CD4-positive, alpha-beta T cell (primary cell): ENCODE measurements at regions not wholly inside any gene's neighbourhood (a gene's known extent, or its start where the extent isn't known, plus 50 kb on each side); places are given as distances from the start of the nearest gene placed in this dataset.

Experiments
- ATAC-seq: fragments of 200-7000 bp; cut with Tn5 transposase; one replicate; pipeline ENCODE4 v1.10.0; 2022; ENCODE audit warnings: mild to moderate bottlenecking; ENCODE audit not compliant: poor library complexity
- CTCF ChIA-PET: fragments of 350-600 bp; sonication (Branson Sonifier 250); formaldehyde crosslinking; loops from one replicate; lab custom pipeline; 2021; ENCODE audit warnings: antibody characterized with exemption, inconsistent platforms; lab: Charles Lee
- POLR2A ChIA-PET: fragments of 350-600 bp; sonication (Branson Sonifier 250); formaldehyde crosslinking; loops from one replicate; lab custom pipeline; 2021; ENCODE audit warnings: antibody characterized with exemption, inconsistent platforms; lab: Charles Lee
- DNase-seq, 14 experiments: peaks; one replicate each; pipeline ENCODE4 v3.0.0-alpha.2; 2013 to 2020; ENCODE audit warnings: mixed read lengths in 2 of 14
- H3K27ac ChIP-seq, 2 donors: one replicate each; pipeline versions ENCODE4 v1.5.1 to v1.7.0; 2013; ENCODE audit warnings: low read length in 2 of 2, low read depth in 1 of 2, mild to moderate bottlenecking in 1 of 2
- H3K27me3 ChIP-seq, 2 experiments: 1 replicate in 1 of 2; 2 replicates in 1 of 2; pipeline versions ENCODE4 v1.6.1 to v1.7.0; 2013; ENCODE audit warnings: low read length in 2 of 2, control low read depth in 1 of 2, mild to moderate bottlenecking in 1 of 2, moderate library complexity in 1 of 2; ENCODE audit not compliant: insufficient read depth in 2 of 2, control insufficient read depth in 1 of 2
- H3K36me3 ChIP-seq: one replicate; pipeline ENCODE4 v1.6.1; 2013; ENCODE audit warnings: low read length, control low read depth; ENCODE audit not compliant: insufficient read depth
- H3K4me1 ChIP-seq: one replicate; pipeline ENCODE4 v1.6.1; 2013; ENCODE audit warnings: low read length, control low read depth; ENCODE audit not compliant: insufficient read depth
- H3K4me3 ChIP-seq: one replicate; pipeline ENCODE4 v1.5.1; 2013; ENCODE audit warnings: mild to moderate bottlenecking, low read length, moderate library complexity
- H3K9me3 ChIP-seq, 2 experiments: 1 replicate in 1 of 2; 2 replicates in 1 of 2; pipeline versions ENCODE4 v1.6.1 to v1.7.0; 2013; ENCODE audit warnings: low read length in 2 of 2, mild to moderate bottlenecking in 2 of 2, control low read depth in 1 of 2, moderate library complexity in 1 of 2; ENCODE audit not compliant: control insufficient read depth in 1 of 2, insufficient read depth in 1 of 2
- H3K27ac Mint-ChIP-seq: one replicate; pipeline ENCODE4 v1.8.0; 2020; ENCODE audit warnings: mixed read lengths
- H3K27me3 Mint-ChIP-seq: one replicate; pipeline ENCODE4 v1.8.0; 2021; ENCODE audit warnings: mixed read lengths
- H3K36me3 Mint-ChIP-seq: one replicate; pipeline ENCODE4 v1.8.0; 2021; ENCODE audit warnings: low read depth, mixed read lengths
- H3K4me1 Mint-ChIP-seq: one replicate; pipeline ENCODE4 v1.8.0; 2021; ENCODE audit warnings: low read depth, mixed read lengths
- H3K4me3 Mint-ChIP-seq: one replicate; pipeline ENCODE4 v1.8.0; 2020; ENCODE audit warnings: mild to moderate bottlenecking, mixed read lengths
- H3K9me3 Mint-ChIP-seq: one replicate; pipeline ENCODE4 v1.8.0; 2020; ENCODE audit warnings: mixed read lengths
- CTCF ChIP-seq: fragments of 200-600 bp; IDR thresholded peaks from one replicate; pipeline ENCODE4 v1.8.0; 2022; ENCODE audit warnings: antibody characterized with exemption, mild to moderate bottlenecking
- intact Hi-C, 2 experiments: fragments of 100-400 bp; cut with DNase I in 1 of 2; cut with micrococcal nuclease in 1 of 2; formaldehyde crosslinking; loops; one replicate each; pipeline versions ENCODE4 v1.15.1 to v1.9.0; 2023 to 2025; cut with DNase I, micrococcal nuclease

GRCh38 chr2:78423631-78424030 is 601.9 kb upstream of the REG3G start:
- Histone ChIP-seq H3K27ac (no peak overlapping the region), H3K36me3 (no peaks in the 10 kb centered on the region), H3K27me3 (no peaks in the 10 kb centered on the region), H3K4me3 (no peak overlapping the region), H3K4me1 (no peaks in the 10 kb centered on the region), H3K9me3 (no peaks in the 10 kb centered on the region)
- intact Hi-C loops: no loop called here
- ATAC-seq (no peak), DNase-seq (no peak)
- Mint-ChIP-seq H3K27me3 (no peaks in the 10 kb centered on the region), H3K27ac (no peak overlapping the region), H3K4me3 (no peak overlapping the region), H3K36me3 (no peaks in the 10 kb centered on the region), H3K4me1 (no peaks in the 10 kb centered on the region), H3K9me3 (peaks cover 5% of the 10 kb centered on the region)
- TF ChIP-seq CTCF: no peak
- ChIA-PET CTCF (no interaction called here), POLR2A (no interaction called here)

GRCh38 chr2:78427170-78427569 is 598.3 kb upstream of the REG3G start:
- no peak for TF ChIP-seq CTCF
- no peaks in the 10 kb centered on the region for H3K27me3 Mint-ChIP-seq
- Histone ChIP-seq H3K27me3 (no peaks in the 10 kb centered on the region), H3K4me1 (no peaks in the 10 kb centered on the region), H3K36me3 (no peaks in the 10 kb centered on the region), H3K27ac (no peak overlapping the region), H3K4me3 (no peak overlapping the region), H3K9me3 (no peaks in the 10 kb centered on the region)
- H3K4me3 Mint-ChIP-seq: no peak overlapping the region
- intact Hi-C loops: no loop called here
- H3K27ac Mint-ChIP-seq: no peak overlapping the region
- peaks cover 7% of the 10 kb centered on the region for H3K9me3 Mint-ChIP-seq
- H3K4me1 Mint-ChIP-seq: no peaks in the 10 kb centered on the region
- no peak for ATAC-seq
- no peak for DNase-seq
- no peaks in the 10 kb centered on the region for H3K36me3 Mint-ChIP-seq
- ChIA-PET CTCF (no interaction called here), POLR2A (no interaction called here)

DNA sequence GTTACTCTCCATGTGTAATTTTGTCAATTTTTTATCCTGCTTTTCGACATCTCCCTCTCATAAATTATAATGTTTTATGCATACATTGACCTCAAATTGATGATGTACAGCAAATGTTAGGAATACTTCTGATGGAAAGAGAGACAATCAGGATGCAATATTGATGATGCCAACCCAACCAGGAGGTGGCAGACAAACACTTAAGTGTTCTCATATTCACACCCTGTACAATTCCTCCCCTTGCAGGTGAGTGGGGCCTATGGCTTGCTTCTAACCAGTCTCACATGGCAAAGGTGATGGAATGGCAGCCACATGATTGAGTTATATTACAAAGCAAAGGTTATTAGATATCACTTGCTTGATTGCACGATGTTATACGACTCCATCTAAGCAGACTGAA is 594.3 kb upstream of the REG3G start:
- Mint-ChIP-seq H3K4me3 (no peak overlapping the region), H3K36me3 (no peaks in the 10 kb centered on the region), H3K27ac (no peak overlapping the region), H3K27me3 (no peaks in the 10 kb centered on the region), H3K4me1 (no peaks in the 10 kb centered on the region), H3K9me3 (peaks cover 18% of the 10 kb centered on the region)
- Histone ChIP-seq H3K4me1 (no peaks in the 10 kb centered on the region), H3K27ac (no peak overlapping the region), H3K4me3 (no peak overlapping the region), H3K36me3 (no peaks in the 10 kb centered on the region), H3K9me3 (peaks cover 0 to 5% of the 10 kb centered on the region in 2 experiments), H3K27me3 (no peaks in the 10 kb centered on the region)
- no peak for TF ChIP-seq CTCF
- DNase-seq: no peak
- ATAC-seq: no peak
- ChIA-PET POLR2A (no interaction called here), CTCF (no interaction called here)
- intact Hi-C loops: no loop called here
